SH-SY5Y (cell line): ENCODE measurements at regions not wholly inside any gene's neighbourhood (a gene's known extent, or its start where the extent isn't known, plus 50 kb on each side); places are given as distances from the start of the nearest gene placed in this dataset.

Experiments used
- GATA2 ChIP-seq: IDR thresholded peaks from 2 replicates; pipeline ENCODE4 v1.6.1; 2011; ENCODE audit warnings: mild to moderate bottlenecking, low read depth, low read length
- GATA3 ChIP-seq: IDR thresholded peaks from 2 replicates; pipeline ENCODE4 v1.6.1; 2011; ENCODE audit warnings: low read depth, mild to moderate bottlenecking, low read length, moderate library complexity

- TF ChIP-seq GATA2 (no peak), GATA3 (no peak)
Measured at GRCh38 chr1:187682112-187682511, 853.4 kb downstream of the PLA2G4A start.

GRCh38 chr1:187685333-187685732 lies 856.6 kb downstream of the PLA2G4A start:
- no peak for TF ChIP-seq GATA2
- no peak for TF ChIP-seq GATA3

GRCh38 chr1:187689129-187689528 lies 860.4 kb downstream of the PLA2G4A start:
- TF ChIP-seq GATA3: no peak

GRCh38 chr1:187691439-187691838 lies 862.7 kb downstream of the PLA2G4A start:
- no peak for TF ChIP-seq GATA2
- no peak for TF ChIP-seq GATA3

GRCh38 chr1:187692799-187693198 lies 864.0 kb downstream of the PLA2G4A start:
- TF ChIP-seq GATA3: no peak

GRCh38 chr1:187696073-187696472 lies 867.3 kb downstream of the PLA2G4A start:
- no peak for TF ChIP-seq GATA2
- no peak for TF ChIP-seq GATA3

- TF ChIP-seq GATA3: no peak
- no peak for TF ChIP-seq GATA2
Measured at GRCh38 chr1:187714470-187714869, 885.7 kb downstream of the PLA2G4A start.

- TF ChIP-seq GATA3: no peak
Measured at GRCh38 chr1:187715483-187715882, 886.7 kb downstream of the PLA2G4A start.

GRCh38 chr1:187716160-187716559 lies 887.4 kb downstream of the PLA2G4A start:
- no peak for TF ChIP-seq GATA3
- no peak for TF ChIP-seq GATA2

GRCh38 chr1:187718527-187718926 lies 889.8 kb downstream of the PLA2G4A start:
- no peak for TF ChIP-seq GATA2
- TF ChIP-seq GATA3: no peak

- TF ChIP-seq GATA2: no peak
- no peak for TF ChIP-seq GATA3
Measured at GRCh38 chr1:187721216-187721615, 892.5 kb downstream of the PLA2G4A start.

GRCh38 chr1:187725216-187725615 lies 896.5 kb downstream of the PLA2G4A start:
- TF ChIP-seq GATA2 (no peak), GATA3 (no peak)

- no peak for TF ChIP-seq GATA3
- TF ChIP-seq GATA2: no peak
Measured at GRCh38 chr1:187733232-187733631, 904.5 kb downstream of the PLA2G4A start.

- TF ChIP-seq GATA3: no peak
- TF ChIP-seq GATA2: no peak
Measured at GRCh38 chr1:187734427-187734826, 905.7 kb downstream of the PLA2G4A start.

GRCh38 chr1:187744665-187745064 lies 915.9 kb downstream of the PLA2G4A start:
- no peak for TF ChIP-seq GATA3
- TF ChIP-seq GATA2: no peak

GRCh38 chr1:187755536-187755935 lies 926.8 kb downstream of the PLA2G4A start:
- no peak for TF ChIP-seq GATA2
- no peak for TF ChIP-seq GATA3
